HL-60 (cell line): ENCODE measurements at regions not wholly inside any gene's neighbourhood (a gene's known extent, or its start where the extent isn't known, plus 50 kb on each side); places are given as distances from the start of the nearest gene placed in this dataset.

Source experiments
- DNase-seq, 2 experiments: peaks; one replicate each; pipeline ENCODE4 v3.0.0-alpha.2; 2010 to 2020; ENCODE audit warnings: low read depth in 1 of 2, low spot score in 1 of 2
- H3K27ac ChIP-seq: fragments of 250-450 bp; sonication (Bioruptor Pico); replicated peaks from 2 replicates; pipeline ENCODE4 v1.5.1; 2020; ENCODE audit warnings: mild to moderate bottlenecking, moderate library complexity
- H3K27me3 ChIP-seq: fragments of 250-450 bp; sonication (Bioruptor Pico); 2 replicates; pipeline ENCODE4 v1.5.1; 2021; ENCODE audit warnings: mild to moderate bottlenecking, moderate library complexity; ENCODE audit not compliant: insufficient read depth, poor library complexity, severe bottlenecking
- H3K4me3 ChIP-seq: replicated peaks from 2 replicates; pipeline ENCODE4 v1.5.1; 2011; ENCODE audit warnings: mild to moderate bottlenecking, control low read depth, low read length; ENCODE audit not compliant: insufficient read depth
- CTCF ChIP-seq: IDR thresholded peaks from one replicate; pipeline ENCODE4 v1.5.1; 2011; ENCODE audit warnings: low read length, control low read depth, inconsistent platforms; ENCODE audit not compliant: insufficient read depth
- GABPA ChIP-seq: IDR thresholded peaks from 2 replicates; pipeline ENCODE4 v1.6.1; 2012; ENCODE audit warnings: low read depth
- POLR2AphosphoS5 ChIP-seq: IDR thresholded peaks from 2 replicates; pipeline ENCODE4 v1.6.1; 2012; ENCODE audit warnings: low read depth
- REST ChIP-seq: IDR thresholded peaks from 2 replicates; pipeline ENCODE4 v1.6.1; 2012; ENCODE audit warnings: low read depth; ENCODE audit not compliant: insufficient replicate concordance
- SPI1 ChIP-seq: IDR thresholded peaks from 2 replicates; pipeline ENCODE4 v1.6.1; 2012; ENCODE audit warnings: low read depth, mild to moderate bottlenecking, borderline replicate concordance

- no peaks in the 10 kb centered on the region for H3K27me3 ChIP-seq
- H3K27ac ChIP-seq, result no peak overlapping the region
- DNase-seq, result no peak
- TF ChIP-seq REST (no peak), CTCF (no peak), POLR2AphosphoS5 (no peak), SPI1 (no peak)
- H3K4me3 ChIP-seq, result no peak overlapping the region
These were observed 107.4 kb upstream of the LSM8 start for GRCh38 chr7:118076564-118076963.

GRCh38 chr7:118078015-118078414 lies 105.9 kb upstream of the LSM8 start:
- H3K27ac ChIP-seq, result no peak overlapping the region
- H3K27me3 ChIP-seq, result no peaks in the 10 kb centered on the region
- no peak for DNase-seq
- TF ChIP-seq GABPA (no peak), POLR2AphosphoS5 (no peak), CTCF (no peak), SPI1 (no peak), REST (no peak)
- no peak overlapping the region for H3K4me3 ChIP-seq

- Histone ChIP-seq H3K27me3 (no peaks in the 10 kb centered on the region), H3K27ac (no peak overlapping the region), H3K4me3 (no peak overlapping the region)
- DNase-seq, result no peak
- TF ChIP-seq REST (no peak), CTCF (no peak), SPI1 (no peak), GABPA (no peak), POLR2AphosphoS5 (no peak)
These were observed 104.6 kb upstream of the LSM8 start for GRCh38 chr7:118079369-118079768.
